ENCODE measurements at regions not wholly inside any gene's neighbourhood (a gene's known extent, or its start where the extent isn't known, plus 50 kb on each side); places are given as distances from the start of the nearest gene placed in this dataset.

DNA sequence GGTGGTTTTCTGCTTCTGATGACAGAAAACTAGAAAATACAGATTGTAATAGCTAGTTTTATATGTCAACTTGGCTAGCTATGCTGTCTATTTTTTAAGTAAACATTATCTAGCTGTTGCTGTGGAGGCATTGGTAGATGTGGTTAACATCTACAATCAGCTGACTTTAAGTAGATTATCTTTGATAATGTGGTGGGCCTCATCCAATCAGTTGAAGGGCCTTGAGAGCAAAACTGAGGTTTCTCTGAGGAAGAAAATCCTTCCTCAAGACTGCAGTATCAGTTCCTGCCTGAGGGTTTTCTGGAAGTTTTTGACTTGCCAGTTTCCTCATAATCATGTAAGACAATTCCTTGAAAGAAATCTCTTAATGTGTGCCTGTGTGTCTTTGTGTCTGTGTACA, 75.9 kb upstream of the SPHKAP start:
- H3K4me3 ChIP-seq: no peak overlapping the region
- intact Hi-C loops (cut with DNase I): no loop called here
- H3K27me3 ChIP-seq: no peaks in the 10 kb centered on the region
- DNase-seq: no peak
- H3K36me3 ChIP-seq: no peaks in the 10 kb centered on the region
- H3K9me3 ChIP-seq: no peaks in the 10 kb centered on the region
- H3K27ac ChIP-seq: no peak overlapping the region
- TF ChIP-seq EP300 (IDR thresholded peaks at IDR 0.05) (no peak), POLR2AphosphoS5 (IDR thresholded peaks at IDR 0.05) (no peak), POLR2A (IDR thresholded peaks at IDR 0.05) (no peak)
- TF ChIP-seq, protein P1, sequence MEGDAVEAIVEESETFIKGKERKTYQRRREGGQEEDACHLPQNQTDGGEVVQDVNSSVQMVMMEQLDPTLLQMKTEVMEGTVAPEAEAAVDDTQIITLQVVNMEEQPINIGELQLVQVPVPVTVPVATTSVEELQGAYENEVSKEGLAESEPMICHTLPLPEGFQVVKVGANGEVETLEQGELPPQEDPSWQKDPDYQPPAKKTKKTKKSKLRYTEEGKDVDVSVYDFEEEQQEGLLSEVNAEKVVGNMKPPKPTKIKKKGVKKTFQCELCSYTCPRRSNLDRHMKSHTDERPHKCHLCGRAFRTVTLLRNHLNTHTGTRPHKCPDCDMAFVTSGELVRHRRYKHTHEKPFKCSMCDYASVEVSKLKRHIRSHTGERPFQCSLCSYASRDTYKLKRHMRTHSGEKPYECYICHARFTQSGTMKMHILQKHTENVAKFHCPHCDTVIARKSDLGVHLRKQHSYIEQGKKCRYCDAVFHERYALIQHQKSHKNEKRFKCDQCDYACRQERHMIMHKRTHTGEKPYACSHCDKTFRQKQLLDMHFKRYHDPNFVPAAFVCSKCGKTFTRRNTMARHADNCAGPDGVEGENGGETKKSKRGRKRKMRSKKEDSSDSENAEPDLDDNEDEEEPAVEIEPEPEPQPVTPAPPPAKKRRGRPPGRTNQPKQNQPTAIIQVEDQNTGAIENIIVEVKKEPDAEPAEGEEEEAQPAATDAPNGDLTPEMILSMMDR (IDR thresholded peaks at IDR 0.05): no peak
- H3K4me1 ChIP-seq: no peaks in the 10 kb centered on the region

DNA sequence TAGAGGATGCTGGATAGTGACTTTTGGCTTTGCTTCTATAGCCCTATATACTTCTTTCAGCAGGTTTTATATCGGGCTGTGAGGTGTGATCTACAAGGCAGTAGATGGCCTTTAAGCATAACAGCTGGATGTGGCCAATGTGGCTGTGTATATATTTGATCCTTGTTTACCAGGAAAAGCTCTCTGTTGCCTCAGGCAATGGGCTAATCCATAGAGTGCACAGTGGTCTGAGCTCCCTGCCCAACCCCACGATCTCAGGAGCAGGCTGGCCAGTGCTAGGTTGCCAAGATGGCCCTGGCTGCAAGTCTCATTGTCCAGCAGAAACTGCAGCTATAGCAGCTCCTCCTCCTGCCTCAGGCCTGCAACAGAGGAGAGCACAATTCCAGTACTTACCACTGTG, 72.3 kb upstream of the SPHKAP start:
- no peak overlapping the region for H3K4me3 ChIP-seq
- no peak for DNase-seq
- H3K9me3 ChIP-seq: no peaks in the 10 kb centered on the region
- H3K36me3 ChIP-seq: no peaks in the 10 kb centered on the region
- no peaks in the 10 kb centered on the region for H3K27me3 ChIP-seq
- no peak overlapping the region for H3K27ac ChIP-seq
- intact Hi-C loops (cut with DNase I): no loop called here
- 58 to 75% methylated on average over 2 of the region's 2 CpGs for WGBS, 2 donors
- TF ChIP-seq EP300 (IDR thresholded peaks at IDR 0.05) (no peak), POLR2AphosphoS5 (IDR thresholded peaks at IDR 0.05) (no peak), POLR2A (IDR thresholded peaks at IDR 0.05) (no peak)
- TF ChIP-seq, protein P1 (IDR thresholded peaks at IDR 0.05): no peak
- H3K4me1 ChIP-seq: no peaks in the 10 kb centered on the region

DNA sequence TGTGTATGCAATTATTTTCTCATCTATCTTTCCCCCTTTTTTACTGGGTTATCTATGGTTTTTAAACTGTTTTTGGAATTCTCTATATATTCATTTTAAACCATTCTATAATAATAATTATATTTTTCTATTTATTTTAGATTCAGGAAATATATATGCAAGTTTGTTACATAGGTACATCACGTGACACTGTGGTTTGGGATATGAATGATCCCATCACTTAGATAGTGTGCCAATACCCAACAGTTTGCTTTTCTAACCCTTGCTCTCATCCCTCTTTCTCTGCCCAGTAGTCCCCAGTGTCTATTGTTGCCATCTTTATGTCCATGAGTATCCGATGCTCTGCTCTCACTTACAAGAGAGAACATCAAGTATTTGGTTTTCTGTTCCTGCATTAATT, 65.8 kb upstream of the SPHKAP start:
- H3K36me3 ChIP-seq: no peaks in the 10 kb centered on the region
- H3K4me3 ChIP-seq: no peak overlapping the region
- no peaks in the 10 kb centered on the region for H3K27me3 ChIP-seq
- no peaks in the 10 kb centered on the region for H3K9me3 ChIP-seq
- H3K27ac ChIP-seq: no peak overlapping the region
- TF ChIP-seq POLR2A (IDR thresholded peaks at IDR 0.05) (no peak), EP300 (IDR thresholded peaks at IDR 0.05) (no peak), POLR2AphosphoS5 (IDR thresholded peaks at IDR 0.05) (no peak)
- TF ChIP-seq, protein P1 (IDR thresholded peaks at IDR 0.05): no peak
- H3K4me1 ChIP-seq: no peaks in the 10 kb centered on the region
- DNase-seq: no peak
- 87 to 90% methylated on average over 2 of the region's 2 CpGs for WGBS, 2 donors
- intact Hi-C loops (cut with DNase I): no loop called here

DNA sequence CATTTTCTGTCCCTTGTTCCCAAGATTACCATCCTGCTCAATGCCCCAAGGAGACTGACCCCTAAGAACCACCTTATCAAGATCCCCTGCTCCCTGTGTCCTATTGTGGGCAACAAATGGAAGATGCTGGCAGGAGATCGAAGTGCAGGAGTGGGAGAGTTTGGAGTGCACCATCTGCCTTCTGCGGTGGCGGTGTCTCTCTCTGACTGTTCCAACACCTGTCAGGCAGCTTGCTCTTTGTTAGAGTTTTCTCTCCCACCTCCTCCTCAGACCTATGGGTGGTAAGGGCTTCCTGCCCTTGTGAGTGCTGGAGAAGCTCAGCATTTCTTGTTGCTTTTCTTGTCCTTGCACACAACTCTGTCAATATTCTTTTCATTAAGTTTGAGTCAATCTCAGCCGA, 64.1 kb upstream of the SPHKAP start:
- H3K9me3 ChIP-seq: no peaks in the 10 kb centered on the region
- DNase-seq: no peak
- H3K27me3 ChIP-seq: no peaks in the 10 kb centered on the region
- intact Hi-C loops (cut with DNase I): no loop called here
- H3K27ac ChIP-seq: no peak overlapping the region
- no peak overlapping the region for H3K4me3 ChIP-seq
- H3K36me3 ChIP-seq: no peaks in the 10 kb centered on the region
- H3K4me1 ChIP-seq: no peaks in the 10 kb centered on the region
- TF ChIP-seq, protein P1 (IDR thresholded peaks at IDR 0.05): no peak
- TF ChIP-seq EP300 (IDR thresholded peaks at IDR 0.05): no peak
- TF ChIP-seq POLR2AphosphoS5 (IDR thresholded peaks at IDR 0.05): no peak
- no peak for TF ChIP-seq POLR2A (IDR thresholded peaks at IDR 0.05)
- 87 to 88% methylated on average over 4 of the region's 4 CpGs for WGBS, 2 donors

DNA sequence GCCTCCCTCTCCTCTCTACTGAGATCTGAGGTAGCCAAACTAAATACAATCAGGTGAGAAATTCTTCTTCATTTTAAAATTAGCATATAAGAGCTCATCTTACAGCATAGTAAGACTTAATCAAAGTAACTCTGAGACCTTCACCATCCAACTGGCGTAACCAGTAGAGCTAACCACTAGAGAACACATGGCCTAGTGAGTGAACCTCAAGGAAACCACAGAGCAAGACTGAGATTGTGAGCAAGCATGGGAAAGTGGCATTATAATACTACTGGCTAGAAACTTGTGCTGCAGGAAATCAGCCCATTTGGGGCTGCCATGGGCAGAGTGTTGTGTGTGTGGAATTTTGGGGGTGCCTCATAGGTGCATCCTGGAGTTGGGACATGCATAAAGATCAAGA, 61.1 kb upstream of the SPHKAP start:
- Histone ChIP-seq H3K4me1 (no peaks in the 10 kb centered on the region), H3K27ac (no peak overlapping the region), H3K36me3 (no peaks in the 10 kb centered on the region), H3K4me3 (no peak overlapping the region), H3K27me3 (no peaks in the 10 kb centered on the region), H3K9me3 (no peaks in the 10 kb centered on the region)
- 90 to 91% methylated on average over 1 of the region's 1 CpG for WGBS, 2 donors
- intact Hi-C loops (cut with DNase I): no loop called here
- TF ChIP-seq POLR2AphosphoS5 (IDR thresholded peaks at IDR 0.05) (no peak), POLR2A (IDR thresholded peaks at IDR 0.05) (no peak), EP300 (IDR thresholded peaks at IDR 0.05) (no peak)
- TF ChIP-seq, protein P1 (IDR thresholded peaks at IDR 0.05): no peak
- DNase-seq: no peak

Measured in sigmoid colon (tissue), 6 donors.